Liver (tissue), 3 donors: ENCODE measurements at regions not wholly inside any gene's neighbourhood (a gene's known extent, or its start where the extent isn't known, plus 50 kb on each side); places are given as distances from the start of the nearest gene placed in this dataset.

Experiments used
- FOXA2 ChIP-seq: IDR thresholded peaks from 2 replicates; pipeline ENCODE4 v1.6.1; 2016; ENCODE audit warnings: antibody characterized with exemption
- GABPA ChIP-seq, 2 donors: IDR thresholded peaks in 1 of 2; conservative IDR thresholded peaks in 1 of 2; 2 replicates each; pipeline ENCODE4 v1.6.1; 2016; ENCODE audit warnings: antibody characterized with exemption in 2 of 2, mild to moderate bottlenecking in 1 of 2, moderate library complexity in 1 of 2
- JUND ChIP-seq, 2 donors: IDR thresholded peaks; 2 replicates each; pipeline ENCODE4 v1.6.1; 2016; ENCODE audit warnings: antibody characterized with exemption in 2 of 2
- RAD21 ChIP-seq, 2 donors: IDR thresholded peaks; 2 replicates each; pipeline ENCODE4 v1.6.1; 2016; ENCODE audit warnings: antibody characterized with exemption in 2 of 2, mild to moderate bottlenecking in 2 of 2
- SP1 ChIP-seq: IDR thresholded peaks from 2 replicates; pipeline ENCODE4 v1.6.1; 2018; ENCODE audit warnings: antibody characterized with exemption, mild to moderate bottlenecking
- TF ChIP-seq, protein P1 (sequence below): fragments of 150-350 bp; IDR thresholded peaks from 2 replicates; pipeline ENCODE4 v1.5.1; 2017; ENCODE audit warnings: improper control_type of control experiment, low read depth, low read length; ENCODE audit not compliant: missing input control
- TF ChIP-seq, protein P2 (sequence below): IDR thresholded peaks from 2 replicates; pipeline ENCODE4 v1.6.1; 2016; ENCODE audit warnings: antibody characterized with exemption
- TF ChIP-seq, protein P3 (sequence below): IDR thresholded peaks from 2 replicates; pipeline ENCODE4 v1.6.1; 2016; ENCODE audit warnings: antibody characterized with exemption, mild to moderate bottlenecking
- TF ChIP-seq, protein P4 (sequence below): IDR thresholded peaks from 2 replicates; pipeline ENCODE4 v1.6.1; 2016; ENCODE audit warnings: antibody characterized with exemption
- donor health status: healthy.
- donor health status: healthy.

DNA sequence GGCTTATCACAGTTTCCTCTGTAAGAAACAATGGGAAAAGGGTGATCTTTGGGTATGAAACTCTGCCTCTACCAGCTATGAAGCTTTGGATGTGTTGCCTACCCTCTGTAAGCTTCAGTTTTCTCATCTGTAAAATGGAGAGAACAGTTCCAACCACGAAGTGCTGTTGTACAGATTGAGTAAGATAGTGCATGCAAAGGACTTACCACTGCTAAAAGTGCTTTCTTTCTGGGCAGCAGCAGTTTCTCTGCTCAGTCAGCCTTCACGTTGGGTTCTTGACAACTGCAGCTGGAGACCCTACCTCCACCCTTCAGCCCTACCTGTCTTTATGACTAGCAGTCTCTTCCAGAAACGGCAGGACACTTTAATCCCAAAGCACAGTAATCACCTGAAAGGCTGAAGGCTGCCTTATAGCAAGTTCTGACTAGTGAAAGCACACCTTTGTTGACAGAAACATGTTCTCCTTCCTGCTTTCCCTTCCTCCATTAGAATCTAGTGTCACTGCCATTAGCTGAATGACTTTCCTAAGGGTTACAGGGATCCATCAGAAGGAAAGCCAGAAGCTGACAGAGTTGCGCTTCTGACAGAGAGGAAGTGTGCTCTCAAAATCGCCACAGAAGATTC is 91.4 kb downstream of the RPL27A start:
- TF ChIP-seq, protein P1, sequence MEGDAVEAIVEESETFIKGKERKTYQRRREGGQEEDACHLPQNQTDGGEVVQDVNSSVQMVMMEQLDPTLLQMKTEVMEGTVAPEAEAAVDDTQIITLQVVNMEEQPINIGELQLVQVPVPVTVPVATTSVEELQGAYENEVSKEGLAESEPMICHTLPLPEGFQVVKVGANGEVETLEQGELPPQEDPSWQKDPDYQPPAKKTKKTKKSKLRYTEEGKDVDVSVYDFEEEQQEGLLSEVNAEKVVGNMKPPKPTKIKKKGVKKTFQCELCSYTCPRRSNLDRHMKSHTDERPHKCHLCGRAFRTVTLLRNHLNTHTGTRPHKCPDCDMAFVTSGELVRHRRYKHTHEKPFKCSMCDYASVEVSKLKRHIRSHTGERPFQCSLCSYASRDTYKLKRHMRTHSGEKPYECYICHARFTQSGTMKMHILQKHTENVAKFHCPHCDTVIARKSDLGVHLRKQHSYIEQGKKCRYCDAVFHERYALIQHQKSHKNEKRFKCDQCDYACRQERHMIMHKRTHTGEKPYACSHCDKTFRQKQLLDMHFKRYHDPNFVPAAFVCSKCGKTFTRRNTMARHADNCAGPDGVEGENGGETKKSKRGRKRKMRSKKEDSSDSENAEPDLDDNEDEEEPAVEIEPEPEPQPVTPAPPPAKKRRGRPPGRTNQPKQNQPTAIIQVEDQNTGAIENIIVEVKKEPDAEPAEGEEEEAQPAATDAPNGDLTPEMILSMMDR: no peak
- TF ChIP-seq SP1 (no peak), GABPA (IDR thresholded peaks at IDR 0.05 in 1 of 2, conservative IDR thresholded peaks at IDR 0.05 in 1 of 2) (no peak), RAD21 (IDR thresholded peaks at IDR 0.05) (no peak), FOXA2 (no peak), JUND (IDR thresholded peaks at IDR 0.05) (no peak)
- TF ChIP-seq, protein P2, sequence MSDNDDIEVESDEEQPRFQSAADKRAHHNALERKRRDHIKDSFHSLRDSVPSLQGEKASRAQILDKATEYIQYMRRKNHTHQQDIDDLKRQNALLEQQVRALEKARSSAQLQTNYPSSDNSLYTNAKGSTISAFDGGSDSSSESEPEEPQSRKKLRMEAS: no peak
- TF ChIP-seq, protein P3, sequence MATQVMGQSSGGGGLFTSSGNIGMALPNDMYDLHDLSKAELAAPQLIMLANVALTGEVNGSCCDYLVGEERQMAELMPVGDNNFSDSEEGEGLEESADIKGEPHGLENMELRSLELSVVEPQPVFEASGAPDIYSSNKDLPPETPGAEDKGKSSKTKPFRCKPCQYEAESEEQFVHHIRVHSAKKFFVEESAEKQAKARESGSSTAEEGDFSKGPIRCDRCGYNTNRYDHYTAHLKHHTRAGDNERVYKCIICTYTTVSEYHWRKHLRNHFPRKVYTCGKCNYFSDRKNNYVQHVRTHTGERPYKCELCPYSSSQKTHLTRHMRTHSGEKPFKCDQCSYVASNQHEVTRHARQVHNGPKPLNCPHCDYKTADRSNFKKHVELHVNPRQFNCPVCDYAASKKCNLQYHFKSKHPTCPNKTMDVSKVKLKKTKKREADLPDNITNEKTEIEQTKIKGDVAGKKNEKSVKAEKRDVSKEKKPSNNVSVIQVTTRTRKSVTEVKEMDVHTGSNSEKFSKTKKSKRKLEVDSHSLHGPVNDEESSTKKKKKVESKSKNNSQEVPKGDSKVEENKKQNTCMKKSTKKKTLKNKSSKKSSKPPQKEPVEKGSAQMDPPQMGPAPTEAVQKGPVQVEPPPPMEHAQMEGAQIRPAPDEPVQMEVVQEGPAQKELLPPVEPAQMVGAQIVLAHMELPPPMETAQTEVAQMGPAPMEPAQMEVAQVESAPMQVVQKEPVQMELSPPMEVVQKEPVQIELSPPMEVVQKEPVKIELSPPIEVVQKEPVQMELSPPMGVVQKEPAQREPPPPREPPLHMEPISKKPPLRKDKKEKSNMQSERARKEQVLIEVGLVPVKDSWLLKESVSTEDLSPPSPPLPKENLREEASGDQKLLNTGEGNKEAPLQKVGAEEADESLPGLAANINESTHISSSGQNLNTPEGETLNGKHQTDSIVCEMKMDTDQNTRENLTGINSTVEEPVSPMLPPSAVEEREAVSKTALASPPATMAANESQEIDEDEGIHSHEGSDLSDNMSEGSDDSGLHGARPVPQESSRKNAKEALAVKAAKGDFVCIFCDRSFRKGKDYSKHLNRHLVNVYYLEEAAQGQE: no peak
- TF ChIP-seq, protein P4, sequence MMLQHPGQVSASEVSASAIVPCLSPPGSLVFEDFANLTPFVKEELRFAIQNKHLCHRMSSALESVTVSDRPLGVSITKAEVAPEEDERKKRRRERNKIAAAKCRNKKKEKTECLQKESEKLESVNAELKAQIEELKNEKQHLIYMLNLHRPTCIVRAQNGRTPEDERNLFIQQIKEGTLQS: no peak
